ENCODE measurements at regions not wholly inside any gene's neighbourhood (a gene's known extent, or its start where the extent isn't known, plus 50 kb on each side); places are given as distances from the start of the nearest gene placed in this dataset.

DNA sequence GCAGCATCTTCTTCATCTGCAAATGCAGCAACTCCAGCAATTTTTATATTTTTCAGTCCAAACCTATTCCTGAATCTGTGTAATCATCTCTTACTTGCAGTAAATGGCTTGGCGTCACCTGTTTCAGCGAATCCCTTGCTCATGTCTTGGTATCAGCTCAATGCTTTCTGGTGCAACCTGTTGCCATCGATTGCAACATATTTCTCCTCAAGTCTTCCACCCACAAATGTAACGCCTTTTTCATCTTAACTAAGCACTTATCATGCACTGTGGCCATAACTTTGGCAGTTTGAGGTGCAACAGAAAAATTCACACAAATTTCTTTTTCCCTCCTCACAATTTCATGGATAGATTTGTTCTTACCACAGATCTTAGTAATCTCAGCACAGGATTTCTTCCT is 168.3 kb downstream of the HERPUD2 start:
- TF ChIP-seq, protein P1, sequence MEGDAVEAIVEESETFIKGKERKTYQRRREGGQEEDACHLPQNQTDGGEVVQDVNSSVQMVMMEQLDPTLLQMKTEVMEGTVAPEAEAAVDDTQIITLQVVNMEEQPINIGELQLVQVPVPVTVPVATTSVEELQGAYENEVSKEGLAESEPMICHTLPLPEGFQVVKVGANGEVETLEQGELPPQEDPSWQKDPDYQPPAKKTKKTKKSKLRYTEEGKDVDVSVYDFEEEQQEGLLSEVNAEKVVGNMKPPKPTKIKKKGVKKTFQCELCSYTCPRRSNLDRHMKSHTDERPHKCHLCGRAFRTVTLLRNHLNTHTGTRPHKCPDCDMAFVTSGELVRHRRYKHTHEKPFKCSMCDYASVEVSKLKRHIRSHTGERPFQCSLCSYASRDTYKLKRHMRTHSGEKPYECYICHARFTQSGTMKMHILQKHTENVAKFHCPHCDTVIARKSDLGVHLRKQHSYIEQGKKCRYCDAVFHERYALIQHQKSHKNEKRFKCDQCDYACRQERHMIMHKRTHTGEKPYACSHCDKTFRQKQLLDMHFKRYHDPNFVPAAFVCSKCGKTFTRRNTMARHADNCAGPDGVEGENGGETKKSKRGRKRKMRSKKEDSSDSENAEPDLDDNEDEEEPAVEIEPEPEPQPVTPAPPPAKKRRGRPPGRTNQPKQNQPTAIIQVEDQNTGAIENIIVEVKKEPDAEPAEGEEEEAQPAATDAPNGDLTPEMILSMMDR (IDR thresholded peaks at IDR 0.05): no peak
- TF ChIP-seq EZH2 (IDR thresholded peaks at IDR 0.05): no peak

Measured in neural progenitor cell (in vitro differentiated cells).